ENCODE measurements at regions not wholly inside any gene's neighbourhood (a gene's known extent, or its start where the extent isn't known, plus 50 kb on each side); places are given as distances from the start of the nearest gene placed in this dataset.

GRCh38 chr13:50524560-50524959 lies 318.9 kb downstream of the DLEU7 start:
- TF ChIP-seq POLR2A (IDR thresholded peaks at IDR 0.05) = no peak
- no peak for TF ChIP-seq CTCF (IDR thresholded peaks at IDR 0.05)
- TF ChIP-seq EP300 (IDR thresholded peaks at IDR 0.05) = no peak

Data from ovary (tissue), 3 donors.